ENCODE measurements at regions not wholly inside any gene's neighbourhood (a gene's known extent, or its start where the extent isn't known, plus 50 kb on each side); places are given as distances from the start of the nearest gene placed in this dataset.

DNA sequence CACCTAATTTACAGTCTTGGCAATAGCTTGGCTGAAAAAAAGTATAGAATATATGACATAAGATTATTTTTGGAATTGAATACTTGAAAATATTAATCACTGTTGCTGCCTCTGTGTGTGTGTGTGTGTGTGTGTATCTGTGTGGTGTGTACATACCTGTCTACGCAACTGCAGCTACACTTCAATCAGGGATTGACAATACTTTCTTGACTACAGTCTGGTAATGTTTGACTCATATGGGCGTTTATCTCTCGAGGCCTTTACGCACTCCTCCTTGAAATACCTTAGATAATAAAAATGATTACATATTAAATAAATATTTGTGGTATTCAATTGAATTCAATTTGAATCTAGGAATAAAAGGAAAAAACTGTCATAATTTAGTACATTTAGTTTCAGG lies 565.2 kb downstream of the PCDH18 start:
- Histone ChIP-seq H3K4me3 (replicated peaks in 1 of 3) (no peak overlapping the region), H3K36me3 (no peaks in the 10 kb centered on the region), H3K9me3 (no peaks in the 10 kb centered on the region), H3K27me3 (no peaks in the 10 kb centered on the region), H3K27ac (no peak overlapping the region), H3K4me1 (no peaks in the 10 kb centered on the region)
- no peak for DNase-seq
- WGBS, 2 donors: 95 to 98% methylated on average over 4 of the region's 4 CpGs
- intact Hi-C loops (cut with DNase I): no loop called here
- TF ChIP-seq POLR2A (IDR thresholded peaks at IDR 0.05): no peak

DNA sequence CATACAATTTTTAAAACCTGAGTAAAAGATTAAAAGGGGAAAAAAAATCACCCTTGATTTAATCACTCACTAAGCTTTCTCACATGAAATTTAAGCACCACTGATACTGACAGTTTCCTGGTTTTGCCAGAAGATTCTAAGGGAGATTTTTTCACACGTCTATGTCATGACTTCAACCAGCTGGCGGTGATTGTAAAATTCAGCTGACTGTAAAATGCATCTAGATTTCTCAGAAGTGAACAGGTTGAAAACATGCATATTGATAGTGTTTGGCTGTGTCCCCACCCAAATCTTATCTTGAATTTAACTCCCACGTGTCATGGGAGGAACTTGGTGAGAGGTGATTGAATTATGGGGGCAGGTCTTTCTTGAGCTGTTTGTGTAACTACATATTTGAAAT lies 566.8 kb downstream of the PCDH18 start:
- TF ChIP-seq, protein P1, sequence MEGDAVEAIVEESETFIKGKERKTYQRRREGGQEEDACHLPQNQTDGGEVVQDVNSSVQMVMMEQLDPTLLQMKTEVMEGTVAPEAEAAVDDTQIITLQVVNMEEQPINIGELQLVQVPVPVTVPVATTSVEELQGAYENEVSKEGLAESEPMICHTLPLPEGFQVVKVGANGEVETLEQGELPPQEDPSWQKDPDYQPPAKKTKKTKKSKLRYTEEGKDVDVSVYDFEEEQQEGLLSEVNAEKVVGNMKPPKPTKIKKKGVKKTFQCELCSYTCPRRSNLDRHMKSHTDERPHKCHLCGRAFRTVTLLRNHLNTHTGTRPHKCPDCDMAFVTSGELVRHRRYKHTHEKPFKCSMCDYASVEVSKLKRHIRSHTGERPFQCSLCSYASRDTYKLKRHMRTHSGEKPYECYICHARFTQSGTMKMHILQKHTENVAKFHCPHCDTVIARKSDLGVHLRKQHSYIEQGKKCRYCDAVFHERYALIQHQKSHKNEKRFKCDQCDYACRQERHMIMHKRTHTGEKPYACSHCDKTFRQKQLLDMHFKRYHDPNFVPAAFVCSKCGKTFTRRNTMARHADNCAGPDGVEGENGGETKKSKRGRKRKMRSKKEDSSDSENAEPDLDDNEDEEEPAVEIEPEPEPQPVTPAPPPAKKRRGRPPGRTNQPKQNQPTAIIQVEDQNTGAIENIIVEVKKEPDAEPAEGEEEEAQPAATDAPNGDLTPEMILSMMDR (IDR thresholded peaks at IDR 0.05): no peak
- no peak for TF ChIP-seq POLR2A (IDR thresholded peaks at IDR 0.05)
- 89 to 94% methylated on average over 3 of the region's 3 CpGs for WGBS, 2 donors
- intact Hi-C loops (cut with DNase I): no loop called here
- DNase-seq: no peak
- H3K27ac ChIP-seq: no peak overlapping the region
- H3K4me1 ChIP-seq: no peaks in the 10 kb centered on the region
- no peaks in the 10 kb centered on the region for H3K27me3 ChIP-seq
- H3K4me3 ChIP-seq (replicated peaks in 1 of 3): no peak overlapping the region
- H3K9me3 ChIP-seq: no peaks in the 10 kb centered on the region
- H3K36me3 ChIP-seq: no peaks in the 10 kb centered on the region

DNA sequence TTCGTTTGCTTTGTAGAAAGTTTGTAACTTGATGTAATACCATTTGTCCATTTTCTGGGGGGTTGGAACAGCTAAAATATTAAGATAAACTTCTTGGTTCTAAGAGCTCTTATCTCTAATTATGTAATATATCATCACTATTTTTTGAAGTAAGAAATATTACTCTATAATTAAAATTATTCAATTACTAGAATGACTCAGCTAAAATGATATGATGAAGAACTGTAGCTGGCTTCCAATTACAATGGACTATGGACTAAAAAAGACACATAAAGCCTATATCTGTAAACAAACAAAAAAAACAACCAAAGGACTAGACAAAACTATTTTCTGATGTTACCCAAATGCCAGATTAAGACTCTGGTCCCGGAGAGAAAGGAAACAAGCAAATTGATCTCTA lies 569.4 kb downstream of the PCDH18 start:
- Histone ChIP-seq H3K4me3 (replicated peaks in 1 of 3) (no peak overlapping the region), H3K27me3 (no peaks in the 10 kb centered on the region), H3K9me3 (no peaks in the 10 kb centered on the region), H3K27ac (no peak overlapping the region), H3K4me1 (no peaks in the 10 kb centered on the region), H3K36me3 (no peaks in the 10 kb centered on the region)
- 72 to 77% methylated on average over 2 of the region's 2 CpGs for WGBS, 2 donors
- intact Hi-C loops (cut with DNase I): no loop called here
- DNase-seq: no peak
- TF ChIP-seq, protein P1 (IDR thresholded peaks at IDR 0.05): no peak
- TF ChIP-seq POLR2A (IDR thresholded peaks at IDR 0.05): no peak

DNA sequence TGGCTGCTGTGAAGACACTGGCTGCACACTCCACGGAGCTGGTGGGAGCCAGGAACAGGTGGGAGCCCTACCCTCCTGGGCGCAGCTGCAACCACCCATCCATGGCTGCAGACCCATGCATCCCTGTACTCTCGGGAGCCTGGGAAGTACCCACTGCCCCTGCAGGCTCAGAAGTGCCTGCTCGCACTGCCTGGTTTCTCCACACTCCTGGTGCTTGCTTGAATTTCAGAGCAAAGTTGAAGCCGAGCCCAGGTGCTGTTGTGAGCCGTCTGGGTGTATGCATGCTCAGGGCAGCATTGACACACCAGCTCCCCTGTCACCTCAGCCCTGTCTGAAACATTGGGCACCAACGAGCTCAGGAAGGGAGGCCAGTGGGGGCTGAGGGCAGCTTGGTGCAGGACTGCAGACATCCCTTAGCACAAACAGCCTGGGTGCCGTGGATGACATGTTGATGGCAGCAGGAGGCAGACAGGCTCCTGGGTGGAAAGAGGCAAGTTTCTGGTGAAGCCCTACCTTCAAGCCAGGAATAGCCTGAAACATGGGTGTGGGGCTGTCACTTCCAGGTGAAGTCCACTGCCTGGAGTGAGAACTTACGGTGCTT lies 585.9 kb downstream of the PCDH18 start:
- H3K27me3 ChIP-seq: no peaks in the 10 kb centered on the region
- TF ChIP-seq, protein P1 (IDR thresholded peaks at IDR 0.05): no peak
- TF ChIP-seq POLR2A (IDR thresholded peaks at IDR 0.05): no peak
- WGBS, 2 donors: 83 to 86% methylated on average over 5 to 9 of the region's 9 CpGs
- no peak overlapping the region for H3K27ac ChIP-seq
- no peak for DNase-seq
- H3K4me3 ChIP-seq (replicated peaks in 1 of 3): no peak overlapping the region
- intact Hi-C loops (cut with DNase I): no loop called here
- H3K4me1 ChIP-seq: no peaks in the 10 kb centered on the region
- H3K9me3 ChIP-seq: no peaks in the 10 kb centered on the region
- H3K36me3 ChIP-seq: no peaks in the 10 kb centered on the region

DNA sequence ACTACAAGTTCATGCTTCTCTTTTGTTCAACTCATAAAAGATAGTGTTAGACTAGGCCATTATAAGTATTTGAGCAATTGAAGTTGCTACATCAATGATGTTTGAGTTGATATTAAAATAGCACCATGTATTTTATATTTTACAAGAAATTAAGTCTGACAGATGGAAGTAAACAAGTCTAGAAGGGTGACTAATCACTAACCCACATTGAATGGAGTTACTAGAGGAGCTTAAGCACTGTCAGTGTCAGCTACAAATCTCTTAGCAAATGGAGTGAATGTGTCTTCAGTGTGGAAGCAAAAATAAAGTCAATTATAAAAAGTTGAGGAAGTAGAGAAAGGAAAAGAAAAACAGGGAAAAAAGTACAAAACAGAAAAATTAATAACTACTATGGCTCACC lies 592.5 kb downstream of the PCDH18 start:
- DNase-seq: no peak

More for the DNA sequence above, 592.5 kb downstream of the PCDH18 start:
- Histone ChIP-seq H3K27me3 (no peaks in the 10 kb centered on the region), H3K4me3 (replicated peaks in 1 of 3) (no peak overlapping the region), H3K9me3 (no peaks in the 10 kb centered on the region), H3K4me1 (no peaks in the 10 kb centered on the region), H3K27ac (no peak overlapping the region), H3K36me3 (no peaks in the 10 kb centered on the region)
- intact Hi-C loops (cut with DNase I): no loop called here
- TF ChIP-seq, protein P1 (IDR thresholded peaks at IDR 0.05): no peak
- TF ChIP-seq POLR2A (IDR thresholded peaks at IDR 0.05): no peak
